IPS-NIHi7 (cell line): ENCODE measurements at regions not wholly inside any gene's neighbourhood (a gene's known extent, or its start where the extent isn't known, plus 50 kb on each side); places are given as distances from the start of the nearest gene placed in this dataset.
A peak's percentile ranks its signal among the peaks of the same experiment; 100 is the strongest.

Experiments used
- DNase-seq: peaks from one replicate; pipeline ENCODE4 v3.0.0; 2012; ENCODE audit warnings: mixed read lengths; ENCODE audit errors: extremely low spot score

GRCh38 chr16:48836067-48836466 is 226.1 kb upstream of the N4BP1 start:
- no peak for DNase-seq

- DNase-seq, result peak; percentile 26
Observed at GRCh38 chr16:48834576-48834975, 224.6 kb upstream of the N4BP1 start.

- DNase-seq, result no peak
Observed at GRCh38 chr16:48833461-48833860, 223.5 kb upstream of the N4BP1 start.

GRCh38 chr16:48831076-48831722 is 221.2 kb upstream of the N4BP1 start:
- peak; percentile 65 for DNase-seq

- DNase-seq, result no peak
Observed at GRCh38 chr16:48829336-48830310, 219.6 kb upstream of the N4BP1 start.

GRCh38 chr16:48824271-48824670 is 214.3 kb upstream of the N4BP1 start:
- DNase-seq, result no peak

- DNase-seq, result no peak
Observed at GRCh38 chr16:48822431-48822830, 212.5 kb upstream of the N4BP1 start.

GRCh38 chr16:48820379-48820778 is 210.4 kb upstream of the N4BP1 start:
- no peak for DNase-seq

- DNase-seq, result no peak
Observed at GRCh38 chr16:48818257-48818656, 208.3 kb upstream of the N4BP1 start.

GRCh38 chr16:48817032-48817431 is 207.1 kb upstream of the N4BP1 start:
- DNase-seq, result no peak

- DNase-seq, result no peak
Observed at GRCh38 chr16:48816393-48816792, 206.4 kb upstream of the N4BP1 start.

- DNase-seq, result no peak
Observed at GRCh38 chr16:48814994-48815393, 205.0 kb upstream of the N4BP1 start.

- DNase-seq, result no peak
Observed at GRCh38 chr16:48813485-48813884, 203.5 kb upstream of the N4BP1 start.

GRCh38 chr16:48812856-48813255 is 202.9 kb upstream of the N4BP1 start:
- no peak for DNase-seq

- DNase-seq, result peak; percentile 66
Observed at GRCh38 chr16:48811478-48811877, 201.5 kb upstream of the N4BP1 start.

GRCh38 chr16:48810803-48811453 is 200.9 kb upstream of the N4BP1 start:
- DNase-seq, result peak; percentile 43

- peak; percentile 23 for DNase-seq
Observed at GRCh38 chr16:48810436-48810802, 200.4 kb upstream of the N4BP1 start.

GRCh38 chr16:48790151-48790550 is 180.2 kb upstream of the N4BP1 start:
- no peak for DNase-seq

GRCh38 chr16:48788475-48788874 is 178.5 kb upstream of the N4BP1 start:
- no peak for DNase-seq

- DNase-seq, result no peak
Observed at GRCh38 chr16:48745541-48745940, 135.6 kb upstream of the N4BP1 start.

- DNase-seq, result no peak
Observed at GRCh38 chr16:48740964-48741363, 131.0 kb upstream of the N4BP1 start.

- DNase-seq, result no peak
Observed at GRCh38 chr16:48734220-48734619, 124.2 kb upstream of the N4BP1 start.

- DNase-seq, result no peak
Observed at GRCh38 chr16:48704710-48705109, 94.7 kb upstream of the N4BP1 start.
